Peyer's patch (tissue), 4 donors: ENCODE measurements at regions not wholly inside any gene's neighbourhood (a gene's known extent, or its start where the extent isn't known, plus 50 kb on each side); places are given as distances from the start of the nearest gene placed in this dataset.

Experiments used
- POLR2A ChIP-seq, 2 donors: fragments of 450-650 bp; IDR thresholded peaks; one replicate each; pipeline ENCODE4 v1.5.1; 2017; ENCODE audit warnings: antibody characterized with exemption in 2 of 2, mild to moderate bottlenecking in 2 of 2, moderate library complexity in 2 of 2
- TF ChIP-seq, protein P1 (sequence below), 6 experiments: fragments of 450-650 bp in 4 of 6; fragments of 200-600 bp in 2 of 6; sonication (generic) in 1 of 6; IDR thresholded peaks; one replicate each; pipeline ENCODE4 v1.5.1; 2017 to 2019; ENCODE audit warnings: antibody characterized with exemption in 6 of 6, mild to moderate bottlenecking in 3 of 6, moderate library complexity in 1 of 6

GRCh38 chr4:8709050-8709728 is 116.6 kb downstream of the CPZ start:
- TF ChIP-seq, protein P1, sequence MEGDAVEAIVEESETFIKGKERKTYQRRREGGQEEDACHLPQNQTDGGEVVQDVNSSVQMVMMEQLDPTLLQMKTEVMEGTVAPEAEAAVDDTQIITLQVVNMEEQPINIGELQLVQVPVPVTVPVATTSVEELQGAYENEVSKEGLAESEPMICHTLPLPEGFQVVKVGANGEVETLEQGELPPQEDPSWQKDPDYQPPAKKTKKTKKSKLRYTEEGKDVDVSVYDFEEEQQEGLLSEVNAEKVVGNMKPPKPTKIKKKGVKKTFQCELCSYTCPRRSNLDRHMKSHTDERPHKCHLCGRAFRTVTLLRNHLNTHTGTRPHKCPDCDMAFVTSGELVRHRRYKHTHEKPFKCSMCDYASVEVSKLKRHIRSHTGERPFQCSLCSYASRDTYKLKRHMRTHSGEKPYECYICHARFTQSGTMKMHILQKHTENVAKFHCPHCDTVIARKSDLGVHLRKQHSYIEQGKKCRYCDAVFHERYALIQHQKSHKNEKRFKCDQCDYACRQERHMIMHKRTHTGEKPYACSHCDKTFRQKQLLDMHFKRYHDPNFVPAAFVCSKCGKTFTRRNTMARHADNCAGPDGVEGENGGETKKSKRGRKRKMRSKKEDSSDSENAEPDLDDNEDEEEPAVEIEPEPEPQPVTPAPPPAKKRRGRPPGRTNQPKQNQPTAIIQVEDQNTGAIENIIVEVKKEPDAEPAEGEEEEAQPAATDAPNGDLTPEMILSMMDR (IDR thresholded peaks at IDR 0.05): no peak
- no peak for TF ChIP-seq POLR2A (IDR thresholded peaks at IDR 0.05)
